ENCODE measurements at regions not wholly inside any gene's neighbourhood (a gene's known extent, or its start where the extent isn't known, plus 50 kb on each side); places are given as distances from the start of the nearest gene placed in this dataset.

DNA sequence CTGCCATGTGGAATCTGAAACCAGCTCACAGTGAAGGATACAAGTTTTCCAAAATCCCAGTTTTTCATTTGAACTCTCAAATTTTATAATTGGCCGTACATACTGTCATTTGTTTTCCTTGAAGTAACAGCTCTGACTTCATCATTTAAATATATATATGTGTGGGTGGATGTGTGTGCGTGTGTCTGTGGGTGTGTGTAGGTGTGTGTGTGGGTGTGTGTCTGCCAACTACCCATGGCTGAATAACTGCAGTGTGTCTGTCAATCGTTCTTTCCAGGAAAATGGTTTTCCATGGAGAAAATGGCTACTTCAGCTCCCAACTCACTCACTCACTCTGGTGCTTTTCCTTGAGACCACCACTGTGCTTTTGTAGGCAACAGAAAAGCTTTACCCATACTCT lies 169.0 kb downstream of the PLPP3 start:
- intact Hi-C loops (cut with DNase I; ENCODE audit: low total_unique reads), result no loop called here
- DNase-seq, result no peak
- TF ChIP-seq CTCF (IDR thresholded peaks at IDR 0.05 in 8 of 11, conservative IDR thresholded peaks at IDR 0.05 in 3 of 11), result no peak
- TF ChIP-seq POLR2A (IDR thresholded peaks at IDR 0.05), result no peak
- TF ChIP-seq POLR2AphosphoS5 (IDR thresholded peaks at IDR 0.05), result no peak
- Histone ChIP-seq H3K4me3 (no peak overlapping the region), H3K36me3 (no peaks in the 10 kb centered on the region), H3K27me3 (replicated peaks in 1 of 7) (no peaks in the 10 kb centered on the region), H3K27ac (no peak overlapping the region), H3K4me1 (peaks cover 0 to 8% (median 0%) of the 10 kb centered on the region in 6 donors), H3K9me3 (no peaks in the 10 kb centered on the region)
- 75 to 86% (median 79%) methylated on average over 3 of the region's 3 CpGs for WGBS, 5 donors

DNA sequence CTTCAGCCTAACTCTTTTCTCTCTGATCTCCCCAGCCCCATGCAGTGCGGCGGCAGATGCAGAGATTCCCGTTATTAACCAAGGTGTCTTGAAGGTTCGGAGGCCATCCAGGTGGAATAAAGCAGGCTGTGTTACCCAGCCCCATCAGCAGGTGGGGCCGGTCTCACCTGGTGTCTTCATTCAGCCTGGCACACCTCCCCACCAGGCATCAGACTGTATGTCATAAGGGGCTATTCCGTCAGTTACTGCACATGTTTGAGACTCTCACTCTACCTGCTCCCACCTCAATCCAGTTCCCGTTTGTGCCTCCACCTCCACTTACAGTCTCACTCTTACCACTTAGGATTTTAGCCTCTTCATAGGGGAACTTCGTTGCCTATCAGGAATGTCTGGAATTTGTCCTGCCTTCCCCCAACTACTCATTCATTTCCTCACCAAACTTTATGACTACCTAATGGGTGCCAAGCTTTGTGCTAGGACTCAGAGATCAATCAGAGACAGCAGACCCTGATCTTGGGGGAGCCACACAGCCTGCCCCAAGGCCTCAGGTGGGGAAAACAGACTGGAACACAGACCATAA lies 170.2 kb downstream of the PLPP3 start:
- WGBS, 5 donors, result 85 to 92% (median 87%) methylated on average over 8 of the region's 8 CpGs
- intact Hi-C loops (cut with DNase I; ENCODE audit: low total_unique reads), result no loop called here
- peak; percentile 81 for DNase-seq

DNA sequence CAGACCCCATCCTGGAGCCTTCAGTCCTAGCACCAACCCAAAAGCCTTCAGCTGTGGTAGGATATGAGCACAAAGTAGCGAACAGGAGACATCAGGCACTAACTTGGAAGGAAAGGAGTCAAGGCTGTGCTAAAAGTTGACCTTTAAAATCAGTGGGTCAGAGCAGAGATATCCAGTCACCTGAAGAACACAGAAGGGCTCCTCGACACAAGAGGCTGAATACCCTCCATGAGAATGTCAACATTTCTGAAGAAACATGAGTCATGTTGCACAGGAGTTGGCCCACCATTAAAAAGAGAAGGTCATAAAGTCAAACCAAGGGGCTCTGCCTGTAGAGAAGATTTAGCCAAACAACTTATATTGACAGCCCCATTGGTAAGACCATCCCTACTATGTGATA lies 172.5 kb downstream of the PLPP3 start:
- Histone ChIP-seq H3K4me3 (no peak overlapping the region), H3K36me3 (no peaks in the 10 kb centered on the region), H3K4me1 (peaks cover 0 to 18% (median 6%) of the 10 kb centered on the region in 6 donors), H3K27ac (no peak overlapping the region), H3K27me3 (replicated peaks in 1 of 7) (no peaks in the 10 kb centered on the region), H3K9me3 (no peaks in the 10 kb centered on the region)
- TF ChIP-seq POLR2A (IDR thresholded peaks at IDR 0.05) (no peak), CTCF (IDR thresholded peaks at IDR 0.05 in 8 of 11, conservative IDR thresholded peaks at IDR 0.05 in 3 of 11) (no peak), POLR2AphosphoS5 (IDR thresholded peaks at IDR 0.05) (no peak)
- 84 to 97% (median 90%) methylated on average over 2 of the region's 2 CpGs for WGBS, 5 donors
- DNase-seq, result no peak
- intact Hi-C loops (cut with DNase I; ENCODE audit: low total_unique reads), result no loop called here

More for the DNA sequence above, 170.2 kb downstream of the PLPP3 start:
- H3K27ac ChIP-seq, result no peak overlapping the region
- TF ChIP-seq POLR2AphosphoS5 (IDR thresholded peaks at IDR 0.05) (no peak), POLR2A (IDR thresholded peaks at IDR 0.05) (no peak), CTCF (IDR thresholded peaks at IDR 0.05 in 8 of 11, conservative IDR thresholded peaks at IDR 0.05 in 3 of 11) (peak in 8 of 11 experiments; percentile 44 to 60 (median 54))
- H3K27me3 ChIP-seq (replicated peaks in 1 of 7), result no peaks in the 10 kb centered on the region
- H3K36me3 ChIP-seq, result no peaks in the 10 kb centered on the region
- H3K4me3 ChIP-seq, result no peak overlapping the region
- H3K4me1 ChIP-seq, result peaks cover 0 to 18% (median 3%) of the 10 kb centered on the region in 6 donors
- H3K9me3 ChIP-seq, result no peaks in the 10 kb centered on the region

DNA sequence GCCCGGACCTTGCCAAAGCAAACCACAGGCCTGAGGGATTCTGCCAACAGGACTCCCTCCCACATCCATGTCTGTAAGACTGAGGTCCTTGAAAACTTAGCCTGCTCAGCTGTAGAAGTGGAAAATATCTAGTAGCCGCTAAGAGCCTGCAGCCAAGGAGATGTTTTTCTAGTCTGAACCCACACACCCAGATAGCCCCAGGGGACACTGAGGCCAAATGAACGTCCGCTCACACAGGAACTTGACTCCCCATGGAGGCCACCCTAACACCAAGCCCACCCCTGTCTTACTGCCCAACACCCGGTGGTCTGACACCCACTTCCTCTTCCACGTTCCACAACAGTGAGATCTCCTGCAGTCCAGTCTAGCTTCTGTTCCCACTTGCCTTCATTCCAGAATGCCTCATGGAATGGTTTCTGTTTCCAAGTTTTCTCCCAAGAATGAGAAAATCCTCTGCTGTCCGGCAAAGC lies 174.8 kb downstream of the PLPP3 start:
- peak overlapping the region in 2 of 8 donors; percentile 6 to 41 for H3K27ac ChIP-seq
- WGBS, 5 donors, result 59 to 76% (median 63%) methylated on average over 7 of the region's 7 CpGs
- intact Hi-C loops (cut with DNase I; ENCODE audit: low total_unique reads), result no loop called here
- TF ChIP-seq POLR2AphosphoS5 (IDR thresholded peaks at IDR 0.05), result no peak
- no peak for TF ChIP-seq POLR2A (IDR thresholded peaks at IDR 0.05)
- no peaks in the 10 kb centered on the region for H3K9me3 ChIP-seq
- no peaks in the 10 kb centered on the region for H3K36me3 ChIP-seq
- H3K4me3 ChIP-seq, result no peak overlapping the region
- peaks cover 0 to 27% (median 7%) of the 10 kb centered on the region in 6 donors for H3K4me1 ChIP-seq
- DNase-seq, result no peak
- no peaks in the 10 kb centered on the region for H3K27me3 ChIP-seq (replicated peaks in 1 of 7)
